HCT116 (cell line): ENCODE measurements at regions not wholly inside any gene's neighbourhood (a gene's known extent, or its start where the extent isn't known, plus 50 kb on each side); places are given as distances from the start of the nearest gene placed in this dataset.

Experiments
- ATAC-seq: fragments of 200-7000 bp; cut with Tn5 transposase; 2 replicates; pipeline ENCODE4 v1.9.1; 2020; ENCODE audit warnings: mild to moderate bottlenecking, moderate library complexity
- BruUV-seq: library from RNA; stranded (reverse); fragments of 400-500 nt; replicated peaks from 2 replicates; lab custom pipeline; 2021; lab: Mats Ljungman, UMichigan
- CTCF ChIA-PET: fragments of 300-600 bp; sonication (Branson Sonifier 250); formaldehyde crosslinking; loops from one replicate; lab custom pipeline; 2021; ENCODE audit warnings: antibody characterized with exemption; lab: Charles Lee
- POLR2A ChIA-PET: fragments of 300-600, 350-600 bp; sonication (Branson Sonifier 250); formaldehyde crosslinking; loops from one replicate; lab custom pipeline; 2021; ENCODE audit warnings: antibody characterized with exemption; lab: Charles Lee
- RAD21 ChIA-PET, 2 experiments: fragments of 300-600 bp; sonication (Branson Sonifier 250); formaldehyde crosslinking; loops; one replicate each; lab custom pipeline; 2023; ENCODE audit warnings: low total read pairs in 2 of 2; ENCODE audit not compliant: uncharacterized antibody in 2 of 2, unreplicated experiment in 2 of 2, low non-redundant PET in 1 of 2; lab: Charles Lee
- DNase-seq: peaks from one replicate; pipeline ENCODE4 v3.0.0-alpha.2; 2010; ENCODE audit warnings: low read depth, low spot score
- H2AFZ ChIP-seq: fragments of 200-600 bp; shearing (Covaris generic), sonication (generic); 2 replicates; pipeline ENCODE4 v1.6.1; 2017; ENCODE audit warnings: low read depth, mixed run types, mixed read lengths, antibody characterized with exemption, low read length; ENCODE audit not compliant: poor library complexity, severe bottlenecking
- H3K27ac ChIP-seq: 2 replicates; pipeline ENCODE4 v1.5.1; 2012; ENCODE audit warnings: low read depth, low read length
- H3K27me3 ChIP-seq: fragments of 200-600 bp; sonication (generic); 2 replicates; pipeline ENCODE4 v1.6.1; 2016; ENCODE audit warnings: mixed run types, low read length, mixed read lengths; ENCODE audit not compliant: insufficient read depth
- H3K36me3 ChIP-seq, 2 experiments: fragments of 200-500 bp in 1 of 2; fragments of 200-600 bp in 1 of 2; sonication (Bioruptor generic) in 1 of 2; sonication (generic) in 1 of 2; 2 replicates each; pipeline versions ENCODE4 v1.5.1 to v1.6.1; 2014 to 2016; ENCODE audit warnings: low read length in 2 of 2, inconsistent platforms in 1 of 2, mixed read lengths in 1 of 2, mixed run types in 1 of 2; ENCODE audit not compliant: insufficient read depth in 2 of 2, control insufficient read depth in 1 of 2
- H3K4me1 ChIP-seq, 2 experiments: fragments of 200-600 bp in 1 of 2; sonication (generic) in 1 of 2; 2 replicates each; pipeline versions ENCODE4 v1.5.1 to v1.6.1; 2012 to 2017; ENCODE audit warnings: low read length in 2 of 2, inconsistent platforms in 1 of 2, mild to moderate bottlenecking in 1 of 2, mixed read lengths in 1 of 2, mixed run types in 1 of 2, moderate library complexity in 1 of 2; ENCODE audit not compliant: insufficient read depth in 2 of 2, control insufficient read depth in 1 of 2
- H3K4me2 ChIP-seq: fragments of 200-600 bp; sonication (generic); 2 replicates; pipeline ENCODE4 v1.6.1; 2017; ENCODE audit warnings: mixed run types, low read length, mixed read lengths
- H3K4me3 ChIP-seq, 2 experiments: fragments of 200-600 bp in 1 of 2; sonication (generic) in 1 of 2; replicated peaks in 1 of 2; 2 replicates each; pipeline ENCODE4 v1.5.1; 2011 to 2016; ENCODE audit warnings: low read length in 2 of 2, control low read depth in 1 of 2, low read depth in 1 of 2, mild to moderate bottlenecking in 1 of 2, mixed read lengths in 1 of 2, mixed run types in 1 of 2
- H3K79me2 ChIP-seq: fragments of 200-600 bp; sonication (generic); 2 replicates; pipeline ENCODE4 v1.6.1; 2017; ENCODE audit warnings: mild to moderate bottlenecking, mixed run types, low read length, moderate library complexity, mixed read lengths; ENCODE audit not compliant: insufficient read depth
- H3K9ac ChIP-seq: fragments of 200-600 bp; sonication (generic); 2 replicates; pipeline ENCODE4 v1.6.1; 2016; ENCODE audit warnings: low read length, mixed read lengths
- H3K9me2 ChIP-seq: fragments of 200-600 bp; sonication (generic), shearing (Covaris generic); 2 replicates; pipeline ENCODE4 v1.6.1; 2017; ENCODE audit warnings: mixed run types, mild to moderate bottlenecking, moderate library complexity; ENCODE audit not compliant: insufficient read depth
- H3K9me3 ChIP-seq, 2 experiments: fragments of 200-500 bp in 1 of 2; fragments of 200-600 bp in 1 of 2; sonication (Bioruptor generic) in 1 of 2; sonication (generic) in 1 of 2; 2 replicates each; pipeline ENCODE4 v1.6.1; 2014 to 2017; ENCODE audit warnings: low read length in 2 of 2, mixed read lengths in 2 of 2, inconsistent platforms in 1 of 2, low read depth in 1 of 2, mild to moderate bottlenecking in 1 of 2, mixed run types in 1 of 2, moderate library complexity in 1 of 2; ENCODE audit not compliant: control insufficient read depth in 1 of 2, insufficient read depth in 1 of 2
- H4K20me1 ChIP-seq: fragments of 200-600 bp; sonication (generic), shearing (Covaris generic); 2 replicates; pipeline ENCODE4 v1.6.1; 2017; ENCODE audit warnings: mixed run types, mild to moderate bottlenecking, moderate library complexity; ENCODE audit not compliant: insufficient read depth
- ATF3 ChIP-seq: IDR thresholded peaks from 2 replicates; pipeline ENCODE4 v1.6.1; 2012
- CBX3 ChIP-seq: IDR thresholded peaks from 2 replicates; pipeline ENCODE4 v1.6.1; 2012; ENCODE audit warnings: low read depth
- CEBPB ChIP-seq: IDR thresholded peaks from 2 replicates; pipeline ENCODE4 v1.6.1; 2012; ENCODE audit warnings: low read depth
- EGR1 ChIP-seq: IDR thresholded peaks from 2 replicates; pipeline ENCODE4 v1.6.1; 2012; ENCODE audit warnings: low read depth
- EZH2phosphoT487 ChIP-seq: fragments of 200-600 bp; IDR thresholded peaks from 2 replicates; pipeline ENCODE4 v1.6.1; 2018; ENCODE audit warnings: antibody characterized with exemption, borderline replicate concordance
- FOSL1 ChIP-seq: IDR thresholded peaks from 2 replicates; pipeline ENCODE4 v1.6.1; 2012; ENCODE audit warnings: low read depth
- JUND ChIP-seq: IDR thresholded peaks from 2 replicates; pipeline ENCODE4 v1.6.1; 2012
- MAX ChIP-seq: IDR thresholded peaks from 2 replicates; pipeline ENCODE4 v1.6.1; 2012
- POLR2A ChIP-seq: IDR thresholded peaks from 2 replicates; pipeline ENCODE4 v1.7.0; 2011; ENCODE audit warnings: borderline replicate concordance; ENCODE audit not compliant: insufficient read depth, insufficient read length; ENCODE audit errors: extremely low read depth
- REST ChIP-seq: IDR thresholded peaks from 2 replicates; pipeline ENCODE4 v1.6.1; 2012; ENCODE audit warnings: low read depth
- SIN3A ChIP-seq: IDR thresholded peaks from 2 replicates; pipeline ENCODE4 v1.6.1; 2012; ENCODE audit warnings: low read depth
- SP1 ChIP-seq: IDR thresholded peaks from 2 replicates; pipeline ENCODE4 v1.6.1; 2012; ENCODE audit warnings: low read depth
- SRF ChIP-seq: IDR thresholded peaks from 2 replicates; pipeline ENCODE4 v1.6.1; 2012; ENCODE audit warnings: low read depth
- TCF7L2 ChIP-seq: IDR thresholded peaks from 2 replicates; pipeline ENCODE4 v1.7.0; 2011; ENCODE audit warnings: borderline replicate concordance, inconsistent platforms; ENCODE audit not compliant: insufficient read depth, insufficient read length; ENCODE audit errors: extremely low read depth
- YY1 ChIP-seq: IDR thresholded peaks from 2 replicates; pipeline ENCODE4 v1.6.1; 2011; ENCODE audit warnings: low read length, low read depth, moderate library complexity, mild to moderate bottlenecking; ENCODE audit not compliant: insufficient replicate concordance; ENCODE audit errors: extremely low read depth
- ZBTB33 ChIP-seq: IDR thresholded peaks from 2 replicates; pipeline ENCODE4 v1.6.1; 2011; ENCODE audit warnings: mild to moderate bottlenecking, low read length, moderate library complexity; ENCODE audit not compliant: insufficient replicate concordance; ENCODE audit errors: extremely low read depth
- ZFX ChIP-seq: fragments of 450-650 bp; IDR thresholded peaks from 2 replicates; pipeline ENCODE4 v1.6.1; 2017
- ZNF274 ChIP-seq: fragments of 200-500 bp; sonication (Bioruptor generic); IDR thresholded peaks from 2 replicates; pipeline ENCODE4 v1.6.1; 2014; ENCODE audit warnings: mild to moderate bottlenecking, low read depth, low read length, inconsistent platforms
- intact Hi-C: fragments of 100-400 bp; cut with micrococcal nuclease; formaldehyde crosslinking; loops from 2 replicates; pipeline ENCODE4 v1.10.0; 2022

GRCh38 chr5:138648841-138649240 lies 73.6 kb upstream of the HSPA9 start:
- H3K9me3 ChIP-seq = no peaks in the 10 kb centered on the region
- TF ChIP-seq ZFX (no peak), ZBTB33 (no peak), CEBPB (no peak), POLR2A (no peak), ZNF274 (no peak), ATF3 (no peak), SP1 (no peak), CBX3 (no peak), MAX (no peak), FOSL1 (no peak), EGR1 (no peak), YY1 (no peak), SIN3A (no peak), TCF7L2 (no peak), REST (no peak), JUND (no peak), SRF (no peak), EZH2phosphoT487 (no peak)
- TF ChIP-seq, all 23 proteins: peak for 0
- H4K20me1 ChIP-seq = no peaks in the 10 kb centered on the region
- H3K9ac ChIP-seq = no peak overlapping the region
- no peak for DNase-seq
- ATAC-seq = no peak
- H3K27me3 ChIP-seq = no peaks in the 10 kb centered on the region
- no peak overlapping the region for H3K4me3 ChIP-seq
- RAD21 ChIA-PET = interaction anchor here in 1 of 2 experiments (0.7 kb wide), 1 partner anchor 9 kb away, joined by 3 read pairs; no protein-coding TSS in a partner anchor
- CTCF ChIA-PET = no interaction called here
- no peak overlapping the region for H3K27ac ChIP-seq
- POLR2A ChIA-PET = no interaction called here
- H2AFZ ChIP-seq = no peak overlapping the region
- H3K4me2 ChIP-seq = no peak overlapping the region
- no TSS peak for BruUV-seq
- H3K9me2 ChIP-seq = no peaks in the 10 kb centered on the region
- intact Hi-C loops = no loop called here
- peaks cover 2 to 10% of the 10 kb centered on the region in 2 experiments; a peak in 3 of 4 replicates for H3K4me1 ChIP-seq
- H3K79me2 ChIP-seq = no peaks in the 10 kb centered on the region
- H3K36me3 ChIP-seq = no peaks in the 10 kb centered on the region
